IMR-90 (cell line): ENCODE measurements at regions not wholly inside any gene's neighbourhood (a gene's known extent, or its start where the extent isn't known, plus 50 kb on each side); places are given as distances from the start of the nearest gene placed in this dataset.

Experiments used
- ATAC-seq: fragments of 200-7000 bp; cut with Tn5 transposase; 2 replicates; pipeline ENCODE4 v1.9.1; 2020; ENCODE audit warnings: low read depth, mild to moderate bottlenecking, moderate library complexity
- BruUV-seq: library from RNA; stranded (reverse); fragments of 400-500 nt; replicated peaks from 2 replicates; lab custom pipeline; 2021; lab: Mats Ljungman, UMichigan
- CTCF ChIA-PET: fragments of 300-600 bp; formaldehyde crosslinking; extraction: SDS; loops from one replicate; lab custom pipeline; 2021; ENCODE audit warnings: antibody characterized with exemption; lab: Yijun Ruan, JAX
- POLR2A ChIA-PET: fragments of 300-600 bp; sonication (Branson Sonifier 250); formaldehyde crosslinking; loops from one replicate; lab custom pipeline; 2022; ENCODE audit warnings: antibody characterized with exemption; ENCODE audit not compliant: unreplicated experiment; lab: Charles Lee
- DNase-seq: peaks from one replicate; pipeline ENCODE4 v3.0.0; 2013
- H2AFZ ChIP-seq: replicated peaks from 2 replicates; pipeline ENCODE3; 2013; ENCODE audit warnings: low read length, mild to moderate bottlenecking; ENCODE audit not compliant: poor library complexity
- H2AK5ac ChIP-seq: 2 replicates; pipeline ENCODE4 v1.6.1; 2013; ENCODE audit warnings: low read depth, low read length, inconsistent platforms
- H2AK9ac ChIP-seq: replicated peaks from 2 replicates; pipeline ENCODE3; 2013; ENCODE audit warnings: mild to moderate bottlenecking, low read depth, low read length, moderate library complexity; ENCODE audit not compliant: poor library complexity
- H2BK120ac ChIP-seq: 2 replicates; pipeline ENCODE4 v1.6.1; 2013; ENCODE audit warnings: low read depth, low read length, inconsistent platforms
- H2BK15ac ChIP-seq: 3 replicates; pipeline ENCODE4 v1.6.1; 2013; ENCODE audit warnings: low read depth, low read length, inconsistent platforms
- H2BK20ac ChIP-seq: 2 replicates; pipeline ENCODE4 v1.6.1; 2013; ENCODE audit warnings: low read depth, mild to moderate bottlenecking, inconsistent platforms, low read length, moderate library complexity
- H2BK5ac ChIP-seq: 2 replicates; pipeline ENCODE4 v1.6.1; 2013; ENCODE audit warnings: mild to moderate bottlenecking, low read depth, low read length, inconsistent platforms; ENCODE audit not compliant: poor library complexity, severe bottlenecking
- H3K14ac ChIP-seq: replicated peaks from 2 replicates; pipeline ENCODE4 v1.6.1; 2013; ENCODE audit warnings: low read depth, low read length, inconsistent platforms
- H3K18ac ChIP-seq: 2 replicates; pipeline ENCODE4 v1.6.1; 2013; ENCODE audit warnings: low read depth, low read length, control low read depth
- H3K23ac ChIP-seq: 2 replicates; pipeline ENCODE4 v1.6.1; 2013; ENCODE audit warnings: low read depth, low read length, inconsistent platforms
- H3K27ac ChIP-seq: 2 replicates; pipeline ENCODE4 v1.5.1; 2013; ENCODE audit warnings: mild to moderate bottlenecking, control low read depth, low read length; ENCODE audit not compliant: insufficient read depth
- H3K27me3 ChIP-seq: 2 replicates; pipeline ENCODE4 v1.6.1; 2013; ENCODE audit warnings: low read length; ENCODE audit not compliant: control insufficient read depth, insufficient read depth
- H3K36me3 ChIP-seq: 2 replicates; pipeline ENCODE4 v1.6.1; 2013; ENCODE audit warnings: low read length, mixed read lengths; ENCODE audit not compliant: control insufficient read depth, insufficient read depth
- H3K4ac ChIP-seq: 2 replicates; pipeline ENCODE4 v1.6.1; 2013; ENCODE audit warnings: low read depth, low read length, inconsistent platforms
- H3K4me1 ChIP-seq: 2 replicates; pipeline ENCODE4 v1.6.1; 2013; ENCODE audit warnings: low read length, mixed read lengths; ENCODE audit not compliant: control insufficient read depth, insufficient read depth
- H3K4me2 ChIP-seq: 2 replicates; pipeline ENCODE4 v1.6.1; 2013; ENCODE audit warnings: low read depth, mild to moderate bottlenecking, control low read depth, low read length, moderate library complexity
- H3K4me3 ChIP-seq: 2 replicates; pipeline ENCODE4 v1.5.1; 2013; ENCODE audit warnings: low read depth, mild to moderate bottlenecking, control low read depth, low read length, moderate library complexity; ENCODE audit not compliant: insufficient read depth
- H3K56ac ChIP-seq: 2 replicates; pipeline ENCODE4 v1.6.1; 2013; ENCODE audit warnings: low read length, inconsistent platforms; ENCODE audit not compliant: insufficient read depth; ENCODE audit errors: extremely low read depth
- H3K79me1 ChIP-seq, 2 experiments: 2 replicates each; pipeline ENCODE4 v1.6.1; 2013; ENCODE audit warnings: low read length in 2 of 2, inconsistent platforms in 1 of 2, low read depth in 1 of 2
- H3K9ac ChIP-seq: 2 replicates; pipeline ENCODE4 v1.6.1; 2013; ENCODE audit warnings: low read depth, low read length, control low read depth
- H3K9me1 ChIP-seq: 2 replicates; pipeline ENCODE4 v1.6.1; 2013; ENCODE audit warnings: low read length, inconsistent platforms; ENCODE audit not compliant: insufficient read depth
- H3K9me3 ChIP-seq: 2 replicates; pipeline ENCODE4 v1.6.1; 2013; ENCODE audit warnings: low read length; ENCODE audit not compliant: control insufficient read depth, insufficient read depth
- H4K20me1 ChIP-seq: 2 replicates; pipeline ENCODE4 v1.6.1; 2013; ENCODE audit warnings: low read length, inconsistent platforms; ENCODE audit not compliant: insufficient read depth
- H4K5ac ChIP-seq: 2 replicates; pipeline ENCODE4 v1.6.1; 2013; ENCODE audit warnings: mild to moderate bottlenecking, low read depth, low read length, control low read depth
- H4K8ac ChIP-seq, 2 experiments: 2 replicates each; pipeline ENCODE4 v1.6.1; 2013; ENCODE audit warnings: low read depth in 2 of 2, low read length in 2 of 2, control low read depth in 1 of 2, inconsistent platforms in 1 of 2
- H4K91ac ChIP-seq: 2 replicates; pipeline ENCODE4 v1.6.1; 2013; ENCODE audit warnings: low read depth, low read length, inconsistent platforms; ENCODE audit not compliant: insufficient read depth
- BHLHE40 ChIP-seq: fragments of 150-350 bp; IDR thresholded peaks from 2 replicates; pipeline ENCODE4 v1.6.1; 2016; ENCODE audit warnings: mild to moderate bottlenecking, low read depth, low read length
- CEBPB ChIP-seq: IDR thresholded peaks from 2 replicates; pipeline ENCODE4 v1.6.1; 2012; ENCODE audit warnings: low read depth, low read length, improper control_type of control experiment
- CTCF ChIP-seq: conservative IDR thresholded peaks from 2 replicates; pipeline ENCODE4 v1.5.1; 2012; ENCODE audit warnings: mild to moderate bottlenecking, low read depth, low read length, improper control_type of control experiment
- ELK1 ChIP-seq: fragments of 150-350 bp; IDR thresholded peaks from 2 replicates; pipeline ENCODE4 v1.6.1; 2016; ENCODE audit warnings: low read depth, mild to moderate bottlenecking, low read length, moderate library complexity, borderline replicate concordance
- FOS ChIP-seq: fragments of 150-350 bp; IDR thresholded peaks from 2 replicates; pipeline ENCODE4 v1.6.1; 2016; ENCODE audit warnings: low read depth, low read length
- MAFK ChIP-seq: IDR thresholded peaks from 2 replicates; pipeline ENCODE4 v1.6.1; 2012; ENCODE audit warnings: low read depth, low read length, improper control_type of control experiment
- MAZ ChIP-seq: IDR thresholded peaks from 2 replicates; pipeline ENCODE4 v1.6.1; 2012; ENCODE audit warnings: low read depth, mild to moderate bottlenecking, low read length, improper control_type of control experiment, moderate library complexity, borderline replicate concordance
- MXI1 ChIP-seq: IDR thresholded peaks from 2 replicates; pipeline ENCODE4 v1.6.1; 2012; ENCODE audit warnings: low read depth, mild to moderate bottlenecking, low read length, moderate library complexity, borderline replicate concordance
- NFE2L2 ChIP-seq: fragments of 150-350 bp; IDR thresholded peaks from 2 replicates; pipeline ENCODE4 v1.6.1; 2016; ENCODE audit warnings: low read depth, mild to moderate bottlenecking, low read length
- RAD21 ChIP-seq: IDR thresholded peaks from 2 replicates; pipeline ENCODE4 v1.6.1; 2012; ENCODE audit warnings: low read length, improper control_type of control experiment
- RCOR1 ChIP-seq: IDR thresholded peaks from 2 replicates; pipeline ENCODE4 v1.6.1; 2012; ENCODE audit warnings: mild to moderate bottlenecking, low read length, improper control_type of control experiment; ENCODE audit not compliant: insufficient replicate concordance
- RFX5 ChIP-seq: IDR thresholded peaks from 2 replicates; pipeline ENCODE4 v1.8.0; 2012; ENCODE audit warnings: low read depth, mild to moderate bottlenecking, low read length, moderate library complexity
- USF2 ChIP-seq: fragments of 150-350 bp; IDR thresholded peaks from 2 replicates; pipeline ENCODE4 v1.6.1; 2017; ENCODE audit warnings: mild to moderate bottlenecking, antibody characterized with exemption, low read length, low read depth
- WGBS, 2 experiments: methylation state at CpG; one replicate each; pipeline versions ENCODE4 v1.1.5 to v1.1.7; 2013; ENCODE audit warnings: missing lambda C conversion rate in 2 of 2; ENCODE audit not compliant: insufficient read length in 1 of 2; ENCODE audit errors: extremely low coverage in 2 of 2; 5-methylcytosine and 5-hydroxymethylcytosine counted together
- dilution Hi-C: fragments of 300-500 bp; cut with HindIII; formaldehyde crosslinking; loops from one replicate; pipeline ENCODE4 v1.14.3; 2018; ENCODE audit warnings: low sequenced_read_pairs; ENCODE audit not compliant: unreplicated experiment
- in situ Hi-C: fragments of 300-500 bp; cut with MboI; formaldehyde crosslinking; loops from 3 replicates; pipeline ENCODE4 v1.14.3; 2019; ENCODE audit warnings: low sequenced_read_pairs, inconsistent platforms, mixed read lengths
- intact Hi-C: fragments of 100-400 bp; cut with micrococcal nuclease; formaldehyde crosslinking; loops from 2 replicates; pipeline ENCODE4 v1.10.0; 2022

- no peak overlapping the region for H3K9ac ChIP-seq
- H4K91ac ChIP-seq = no peak overlapping the region
- H4K20me1 ChIP-seq = no peaks in the 10 kb centered on the region
- no peak overlapping the region for H2BK120ac ChIP-seq
- no peaks in the 10 kb centered on the region for H3K4me1 ChIP-seq
- in situ Hi-C loops = no loop called here
- ATAC-seq (no peak), DNase-seq (peak; percentile 29)
- no TSS peak for BruUV-seq
- H4K8ac ChIP-seq = no peak overlapping the region
- H4K5ac ChIP-seq = no peak overlapping the region
- CTCF ChIA-PET = no interaction called here
- WGBS, 2 experiments = no CpG with 5 or more reads among the region's 5 CpGs
- H2AFZ ChIP-seq = no peak overlapping the region
- no peaks in the 10 kb centered on the region for H3K36me3 ChIP-seq
- dilution Hi-C loops = no loop called here
- H3K23ac ChIP-seq = no peak overlapping the region
- intact Hi-C loops = no loop called here
- POLR2A ChIA-PET = no interaction called here
- H3K27me3 ChIP-seq = no peaks in the 10 kb centered on the region
- H3K9me1 ChIP-seq = no peaks in the 10 kb centered on the region
- TF ChIP-seq CEBPB = no peak
- TF ChIP-seq MAFK = 0 out of 2 replicates have a peak, but pooled peaks have one; percentile 21
- TF ChIP-seq USF2 = no peak
- no peak for TF ChIP-seq FOS
- TF ChIP-seq RAD21 = no peak
- no peak for TF ChIP-seq ELK1
- no peak for TF ChIP-seq CTCF
- no peak for TF ChIP-seq MXI1
- TF ChIP-seq NFE2L2 = peak; percentile 55; the same call in 1 of the 2 replicates
- TF ChIP-seq RCOR1 = no peak
- no peak for TF ChIP-seq MAZ
- TF ChIP-seq BHLHE40 = no peak
- TF ChIP-seq RFX5 = no peak
- H3K4me3 ChIP-seq = no peak overlapping the region
- no peak overlapping the region for H3K56ac ChIP-seq
- no peak overlapping the region for H2AK9ac ChIP-seq
- no peak overlapping the region for H2BK15ac ChIP-seq
- no peak overlapping the region for H3K14ac ChIP-seq
- H3K9me3 ChIP-seq = no peaks in the 10 kb centered on the region
- H2BK5ac ChIP-seq = no peak overlapping the region
- no peak overlapping the region for H3K27ac ChIP-seq
- H2AK5ac ChIP-seq = no peak overlapping the region
- no peaks in the 10 kb centered on the region for H3K79me1 ChIP-seq
- H3K4ac ChIP-seq = no peak overlapping the region
- H3K4me2 ChIP-seq = no peak overlapping the region
- no peak overlapping the region for H2BK20ac ChIP-seq
- no peak overlapping the region for H3K18ac ChIP-seq
These were observed 344.6 kb upstream of the EDIL3 start for GRCh38 chr5:84729326-84729725.
